HG03159 (cell line): ENCODE measurements at regions not wholly inside any gene's neighbourhood (a gene's known extent, or its start where the extent isn't known, plus 50 kb on each side); places are given as distances from the start of the nearest gene placed in this dataset.
"Not testable (repeated sequence)": the region's sequence is repeated elsewhere in the genome, so short reads cannot be mapped to it uniquely, and the experiment has no call there.

Experiments
- ATAC-seq: cut with Tn5 transposase; IDR thresholded peaks from one replicate; pipeline ENCODE4 v1.9.1; 2021; ENCODE audit warnings: mild to moderate bottlenecking, moderate library complexity; ENCODE audit not compliant: unreplicated experiment

DNA sequence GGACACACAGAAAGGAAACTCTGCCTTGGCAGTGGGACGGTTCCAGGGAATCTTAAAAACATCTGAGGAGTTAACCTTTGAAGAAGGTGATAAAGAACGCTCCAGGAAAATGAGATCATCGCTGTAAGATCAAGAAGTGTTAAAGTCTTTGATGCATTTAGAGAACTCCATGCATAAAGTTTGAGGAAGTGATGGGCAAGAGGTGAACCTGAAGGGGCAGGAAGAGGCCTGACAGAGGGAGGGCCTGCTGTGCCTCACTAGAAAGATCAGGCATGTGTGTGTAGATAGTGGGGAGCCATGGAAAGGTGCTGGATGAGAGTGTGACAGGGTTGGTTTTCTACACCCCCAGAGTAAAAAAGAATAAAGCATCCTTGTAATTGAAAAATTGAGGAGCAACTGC is 889.2 kb downstream of the MCTP2 start:
- ATAC-seq, result no peak

GRCh38 chr15:95121191-95121590 is 889.8 kb downstream of the MCTP2 start:
- no peak for ATAC-seq

DNA sequence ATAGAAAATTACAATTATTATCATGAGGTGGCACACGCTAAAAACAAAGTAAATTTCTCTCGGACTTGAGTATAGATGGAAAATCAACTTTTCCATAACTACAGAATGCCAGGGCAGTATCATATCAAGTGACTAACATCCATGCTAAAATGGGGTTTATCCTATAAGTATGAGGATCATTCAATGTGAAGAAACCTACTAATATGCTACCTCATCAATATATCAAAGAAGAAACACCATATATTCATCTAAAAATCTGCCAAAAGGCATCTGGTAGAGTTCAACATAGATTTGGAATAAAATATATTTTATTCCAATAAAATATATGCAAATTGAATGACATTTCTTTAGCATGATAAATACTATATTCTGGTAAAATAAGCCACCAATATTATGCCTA is 894.4 kb downstream of the MCTP2 start:
- ATAC-seq, result no peak

- no peak for ATAC-seq
These were observed 896.0 kb downstream of the MCTP2 start for GRCh38 chr15:95127356-95127755.

DNA sequence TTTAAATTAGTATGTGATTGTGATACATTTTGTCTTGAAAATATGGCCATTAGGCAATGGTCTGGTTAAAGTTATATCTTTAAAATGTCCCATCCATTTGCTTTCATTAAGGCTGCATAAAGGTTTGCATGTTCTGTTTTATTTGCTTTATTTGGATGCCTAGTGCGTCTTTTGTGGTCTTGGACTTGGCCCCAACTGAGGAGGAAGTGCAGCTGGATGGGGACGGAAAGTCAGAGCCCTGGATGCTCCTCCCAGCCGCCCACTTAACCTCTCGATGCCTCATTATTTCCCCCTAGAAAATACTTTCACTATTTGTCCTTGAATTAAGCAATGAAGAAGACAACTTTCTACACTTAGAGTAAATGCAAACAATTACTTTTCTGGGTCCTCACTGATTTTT is 898.2 kb downstream of the MCTP2 start:
- ATAC-seq, result no peak

GRCh38 chr15:95131131-95131556 is 899.8 kb downstream of the MCTP2 start:
- no peak for ATAC-seq

DNA sequence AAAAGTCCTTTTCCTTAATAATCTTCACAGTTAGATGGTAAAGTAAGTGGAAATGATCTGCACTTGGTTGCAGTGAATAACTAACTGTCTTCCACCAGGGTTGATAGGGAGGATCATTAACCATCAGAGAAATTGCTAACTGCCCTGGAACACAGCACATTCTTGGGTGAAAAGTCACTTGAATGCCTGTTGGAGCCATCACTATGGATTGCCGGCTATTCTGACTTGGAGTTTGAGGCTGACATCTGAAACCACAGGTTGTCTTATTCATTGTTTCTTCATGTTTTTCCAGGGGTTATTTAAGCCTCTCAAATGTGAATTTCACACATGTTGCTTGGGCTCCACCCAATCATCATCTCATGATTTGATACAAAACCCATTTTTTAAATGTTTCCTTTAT is 901.4 kb downstream of the MCTP2 start:
- no peak for ATAC-seq

DNA sequence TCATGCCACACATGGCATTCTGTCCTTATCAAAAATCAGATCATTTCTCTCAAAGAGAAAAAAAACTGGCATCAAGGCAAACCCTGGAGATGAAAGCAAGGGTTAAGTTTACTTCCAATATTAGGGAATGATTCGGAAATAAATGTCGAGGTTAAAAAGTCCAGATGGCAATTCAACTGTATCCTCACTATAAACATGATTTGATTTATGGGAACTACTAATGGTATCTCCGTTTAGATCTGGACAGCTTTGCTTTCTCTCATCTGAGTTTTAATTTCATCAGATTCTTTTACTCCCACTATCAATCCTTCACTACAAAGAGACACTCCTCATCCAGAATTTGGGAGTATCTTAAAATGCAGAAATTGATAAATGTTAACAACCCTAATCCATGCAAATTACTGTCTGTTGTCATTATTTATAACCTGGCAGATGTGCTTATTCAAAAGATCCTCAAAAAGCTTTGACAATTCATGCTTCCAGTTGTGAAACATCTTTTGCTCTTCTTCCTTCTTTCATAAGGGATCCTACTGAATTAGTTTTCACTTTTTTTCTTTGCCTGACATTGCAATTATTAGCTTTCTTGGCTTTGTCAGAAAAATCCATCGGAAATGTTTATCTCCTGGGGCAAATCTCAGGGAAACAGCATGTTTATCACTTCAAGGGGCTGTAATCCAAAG is 903.2 kb downstream of the MCTP2 start:
- ATAC-seq, result no peak

DNA sequence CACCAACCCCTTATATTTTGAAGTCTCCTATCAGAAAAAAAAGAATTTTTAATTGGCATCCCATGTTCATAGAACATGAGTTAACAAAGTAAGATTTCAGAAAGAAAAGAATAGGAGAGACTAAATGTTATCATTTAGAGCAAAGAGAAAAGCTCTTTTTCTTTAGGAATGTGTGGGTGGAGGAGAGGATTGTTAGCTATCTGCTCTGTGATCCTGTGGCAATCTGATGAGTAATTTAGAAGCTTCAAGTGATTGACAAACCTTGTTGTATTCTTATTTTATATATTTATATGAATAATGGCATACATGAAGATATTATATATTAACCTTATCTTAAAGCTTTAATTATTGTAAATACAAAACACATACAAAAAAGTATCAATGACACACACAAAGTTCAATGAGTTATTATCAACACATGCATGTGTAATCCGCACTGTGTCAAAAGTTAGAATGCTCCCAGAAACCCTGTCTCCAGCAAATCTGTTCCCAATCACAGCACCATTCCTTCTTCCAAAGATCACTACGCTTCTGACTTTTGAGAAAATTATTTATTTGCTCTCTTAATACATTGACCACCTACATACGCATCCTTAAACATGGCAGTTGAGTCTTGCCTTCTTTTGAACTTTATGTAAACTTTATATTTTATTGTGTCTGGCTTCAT is 907.4 kb downstream of the MCTP2 start:
- ATAC-seq, result no peak

GRCh38 chr15:95141486-95141885 is 910.1 kb downstream of the MCTP2 start:
- no peak for ATAC-seq

- ATAC-seq, result no peak
These were observed 911.2 kb downstream of the MCTP2 start for GRCh38 chr15:95142531-95142930.

GRCh38 chr15:95146481-95146880 is 915.1 kb downstream of the MCTP2 start:
- no peak for ATAC-seq

DNA sequence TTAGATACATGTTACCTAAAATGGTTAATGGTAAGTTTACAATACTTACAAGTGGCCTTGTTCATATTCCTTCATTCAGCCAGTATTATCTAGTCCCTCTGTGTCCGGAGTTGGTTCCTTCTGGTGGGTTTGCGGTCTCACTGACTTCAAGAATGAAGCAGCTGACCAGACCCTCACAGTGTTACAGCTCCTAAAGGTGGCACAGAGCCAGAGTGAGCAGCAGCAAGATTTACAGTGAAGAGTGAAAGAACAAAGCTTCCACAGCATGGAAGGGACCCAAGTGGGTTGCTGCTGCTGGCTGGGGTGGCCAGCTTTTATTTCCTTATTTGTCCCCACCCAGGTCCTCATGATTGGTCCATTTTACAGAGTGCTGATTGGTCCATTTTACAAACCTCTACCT is 916.8 kb downstream of the MCTP2 start:
- no peak for ATAC-seq

DNA sequence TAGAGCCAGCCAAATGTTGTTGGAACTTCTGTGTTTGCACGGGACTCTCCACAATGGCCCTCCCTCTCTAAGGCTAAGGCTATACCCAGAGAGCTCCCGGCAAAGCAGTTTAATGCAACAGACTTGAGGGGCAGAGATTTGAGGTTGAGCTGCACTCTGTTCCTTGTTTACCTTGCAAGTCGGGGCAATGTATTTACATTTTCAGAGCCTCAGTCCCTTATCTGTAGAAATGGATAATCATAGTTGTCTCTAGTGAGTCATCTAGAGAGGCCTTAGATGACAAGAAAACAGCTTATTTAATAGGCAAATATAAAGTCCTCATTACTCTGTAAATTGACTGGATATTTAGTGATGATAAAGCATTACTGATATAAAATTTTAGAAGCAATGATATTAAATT is 917.7 kb downstream of the MCTP2 start:
- ATAC-seq, result no peak

GRCh38 chr15:95149771-95150170 is 918.4 kb downstream of the MCTP2 start:
- no peak for ATAC-seq

DNA sequence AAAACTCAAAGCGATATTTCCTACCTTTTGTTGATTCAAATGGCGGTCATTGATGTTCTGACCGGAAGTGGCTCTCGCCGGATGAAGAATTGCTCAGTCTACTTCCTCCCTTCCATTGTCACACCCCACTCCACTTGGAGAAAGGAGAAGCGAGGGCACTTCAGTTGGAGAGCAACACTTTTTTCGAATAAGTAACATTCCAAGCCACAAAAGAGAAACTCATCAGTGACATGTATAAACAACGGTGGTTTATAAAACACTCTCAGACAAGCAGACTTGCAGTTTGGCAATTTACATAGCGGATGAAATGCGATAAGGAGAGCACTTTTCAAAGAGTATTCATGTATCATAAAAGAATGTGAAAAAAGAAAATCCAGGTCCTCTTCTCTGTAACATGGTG is 919.1 kb downstream of the MCTP2 start:
- ATAC-seq, result no peak

DNA sequence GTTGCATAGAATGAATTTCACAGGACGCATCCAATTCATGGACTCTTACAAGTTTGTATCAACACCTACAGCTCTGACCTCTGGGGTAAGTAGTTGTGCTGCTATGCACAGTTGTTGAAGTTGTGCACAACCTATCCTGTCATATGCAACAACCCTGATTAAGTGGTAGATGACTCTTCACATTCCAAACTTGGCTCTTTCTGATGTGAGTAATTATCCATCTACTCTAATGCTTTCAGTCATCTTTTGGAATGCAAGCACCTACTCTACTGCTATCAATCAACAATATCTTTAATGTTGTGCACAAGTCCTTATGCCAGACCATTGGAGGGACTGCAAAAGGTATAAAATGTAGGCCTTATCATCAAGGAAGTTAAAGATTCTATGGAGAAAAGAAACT is 921.4 kb downstream of the MCTP2 start:
- ATAC-seq, result no peak

GRCh38 chr15:95153201-95153600 is 921.8 kb downstream of the MCTP2 start:
- not testable (repeated sequence) for ATAC-seq

DNA sequence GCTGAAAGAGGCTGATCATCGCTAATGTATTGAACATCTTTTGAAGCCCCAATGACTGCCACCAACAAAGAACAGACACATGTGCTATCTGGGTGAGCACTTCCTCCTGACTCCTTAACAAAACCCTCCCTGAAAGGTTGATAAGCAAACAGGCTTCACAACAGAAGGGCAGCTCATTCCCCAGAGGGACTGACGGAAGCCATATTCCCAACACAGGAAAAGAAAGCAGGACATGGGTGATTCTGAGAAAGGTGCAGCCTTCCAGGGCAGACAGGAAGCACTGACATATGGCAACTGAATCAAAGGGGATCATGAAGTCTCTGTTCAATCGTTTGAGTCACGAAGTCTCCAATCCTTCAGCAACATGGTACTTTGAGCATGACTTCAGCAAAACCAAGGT is 929.0 kb downstream of the MCTP2 start:
- ATAC-seq, result no peak

- ATAC-seq, result no peak
These were observed 930.7 kb downstream of the MCTP2 start for GRCh38 chr15:95162069-95162468.

GRCh38 chr15:95162531-95162930 is 931.2 kb downstream of the MCTP2 start:
- ATAC-seq, result no peak

DNA sequence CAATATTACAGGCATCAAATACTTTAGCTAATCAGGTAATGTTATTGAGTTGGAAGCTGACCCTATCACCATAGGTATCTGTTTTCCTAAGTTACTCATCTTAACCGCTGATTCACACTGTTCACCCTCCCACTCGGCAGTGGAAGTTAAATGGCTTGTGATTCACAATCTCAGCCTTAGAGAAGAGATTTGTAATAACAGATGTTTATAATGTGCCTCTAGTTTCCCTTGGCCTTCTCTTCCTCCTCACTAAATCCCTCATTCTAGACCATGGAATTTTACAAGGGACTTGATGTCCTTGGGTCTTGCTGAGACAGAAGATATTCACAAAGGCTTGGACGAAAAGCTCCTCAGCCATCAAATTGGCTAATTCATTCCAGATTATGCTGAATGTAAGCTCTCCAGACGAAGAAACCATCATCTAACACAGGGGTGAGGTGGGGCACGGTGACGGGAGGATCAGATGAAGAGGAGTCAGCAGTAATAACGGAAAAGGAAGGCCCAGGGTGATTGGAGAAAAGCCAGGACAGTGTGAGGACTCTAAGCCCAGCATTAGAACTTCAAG is 931.7 kb downstream of the MCTP2 start:
- ATAC-seq, result no peak
